ENCODE measurements at regions not wholly inside any gene's neighbourhood (a gene's known extent, or its start where the extent isn't known, plus 50 kb on each side); places are given as distances from the start of the nearest gene placed in this dataset.

DNA sequence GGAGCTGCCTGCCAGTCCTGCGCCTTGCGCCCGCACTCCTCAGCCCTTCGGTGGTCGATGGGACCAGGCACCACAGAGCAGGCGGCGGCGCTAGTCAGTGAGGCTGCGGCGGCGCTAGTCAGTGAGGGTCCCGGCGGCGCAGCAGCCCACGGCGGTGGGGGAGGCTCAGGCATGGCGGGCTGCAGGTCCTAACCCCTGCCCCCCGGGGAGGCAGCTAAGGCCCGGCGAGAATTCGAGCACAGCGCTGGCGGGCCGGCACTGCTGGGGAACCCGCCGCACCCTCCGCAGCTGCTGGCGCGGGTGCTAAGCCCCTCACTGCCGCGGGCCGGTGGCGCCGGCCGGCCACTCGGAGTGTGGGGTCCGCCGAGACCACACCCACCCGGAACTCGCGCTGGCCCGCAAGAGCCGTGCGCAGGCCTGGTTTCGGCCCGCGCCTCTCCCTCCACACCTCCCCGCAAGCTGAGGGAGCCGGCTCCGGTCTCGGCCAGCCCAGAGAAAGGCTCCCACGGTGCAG, 867.4 kb downstream of the DSC3 start:
- TF ChIP-seq, protein P1, sequence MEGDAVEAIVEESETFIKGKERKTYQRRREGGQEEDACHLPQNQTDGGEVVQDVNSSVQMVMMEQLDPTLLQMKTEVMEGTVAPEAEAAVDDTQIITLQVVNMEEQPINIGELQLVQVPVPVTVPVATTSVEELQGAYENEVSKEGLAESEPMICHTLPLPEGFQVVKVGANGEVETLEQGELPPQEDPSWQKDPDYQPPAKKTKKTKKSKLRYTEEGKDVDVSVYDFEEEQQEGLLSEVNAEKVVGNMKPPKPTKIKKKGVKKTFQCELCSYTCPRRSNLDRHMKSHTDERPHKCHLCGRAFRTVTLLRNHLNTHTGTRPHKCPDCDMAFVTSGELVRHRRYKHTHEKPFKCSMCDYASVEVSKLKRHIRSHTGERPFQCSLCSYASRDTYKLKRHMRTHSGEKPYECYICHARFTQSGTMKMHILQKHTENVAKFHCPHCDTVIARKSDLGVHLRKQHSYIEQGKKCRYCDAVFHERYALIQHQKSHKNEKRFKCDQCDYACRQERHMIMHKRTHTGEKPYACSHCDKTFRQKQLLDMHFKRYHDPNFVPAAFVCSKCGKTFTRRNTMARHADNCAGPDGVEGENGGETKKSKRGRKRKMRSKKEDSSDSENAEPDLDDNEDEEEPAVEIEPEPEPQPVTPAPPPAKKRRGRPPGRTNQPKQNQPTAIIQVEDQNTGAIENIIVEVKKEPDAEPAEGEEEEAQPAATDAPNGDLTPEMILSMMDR (IDR thresholded peaks at IDR 0.05; ENCODE audit: insufficient read depth, low read length, poor library complexity, severe bottlenecking): no peak
- Histone ChIP-seq H3K4me3 (replicated peaks; ENCODE audit: low read depth, low read length) (no peak overlapping the region), H3K27me3 (replicated peaks; ENCODE audit: control insufficient read depth, insufficient read depth, low read length) (no peaks in the 10 kb centered on the region), H3K36me3 (ENCODE audit: control insufficient read depth, insufficient read depth, low read length) (no peaks in the 10 kb centered on the region)
- DNase-seq (ENCODE audit: extremely low read depth, insufficient read length): no peak

DNA sequence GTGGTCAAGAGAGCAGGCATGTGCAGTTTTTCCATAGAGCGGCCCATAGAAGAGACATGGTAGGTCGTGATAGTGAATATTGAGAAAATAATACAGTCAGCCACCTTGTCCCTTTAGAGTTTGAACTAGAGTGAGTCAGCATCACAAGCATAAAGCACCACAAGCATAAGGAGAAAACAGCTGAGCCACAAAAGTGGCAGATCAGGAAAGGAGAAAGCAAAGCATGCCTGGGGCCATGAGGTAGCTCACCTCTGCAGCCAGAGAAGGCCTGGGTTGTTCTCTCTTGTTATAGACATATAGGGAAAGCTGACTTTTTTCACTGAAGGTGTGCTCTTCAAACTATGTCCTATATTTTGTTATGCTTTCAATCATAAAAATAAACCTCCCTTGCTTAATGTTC, 879.0 kb downstream of the DSC3 start:
- Histone ChIP-seq H3K4me3 (replicated peaks; ENCODE audit: low read depth, low read length) (no peak overlapping the region), H3K36me3 (ENCODE audit: control insufficient read depth, insufficient read depth, low read length) (no peaks in the 10 kb centered on the region), H3K27me3 (replicated peaks; ENCODE audit: control insufficient read depth, insufficient read depth, low read length) (no peaks in the 10 kb centered on the region)
- no peak for DNase-seq (ENCODE audit: extremely low read depth, insufficient read length)
- TF ChIP-seq, protein P1 (IDR thresholded peaks at IDR 0.05; ENCODE audit: insufficient read depth, low read length, poor library complexity, severe bottlenecking): no peak

DNA sequence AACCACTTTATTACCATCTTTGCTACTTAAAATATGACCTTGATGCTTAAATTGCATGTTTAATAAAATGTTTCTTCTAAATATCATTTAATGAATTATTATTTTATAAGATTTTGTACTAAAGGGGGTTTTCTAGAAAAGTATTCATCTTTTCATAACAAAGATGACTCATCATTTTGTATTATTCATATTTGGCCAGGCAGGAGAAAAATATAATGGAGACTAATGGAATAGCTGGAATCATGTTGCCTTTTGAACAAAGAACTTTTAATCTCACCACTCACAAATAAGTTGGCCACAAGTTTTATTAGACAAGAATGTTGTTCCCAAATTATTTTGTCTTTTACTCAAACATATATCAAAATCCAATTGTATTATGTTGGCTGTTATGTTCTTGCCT, 882.4 kb downstream of the DSC3 start:
- no peak for DNase-seq (ENCODE audit: extremely low read depth, insufficient read length)
- TF ChIP-seq, protein P1 (IDR thresholded peaks at IDR 0.05; ENCODE audit: insufficient read depth, low read length, poor library complexity, severe bottlenecking): no peak
- Histone ChIP-seq H3K4me3 (replicated peaks; ENCODE audit: low read depth, low read length) (no peak overlapping the region), H3K36me3 (ENCODE audit: control insufficient read depth, insufficient read depth, low read length) (no peaks in the 10 kb centered on the region), H3K27me3 (replicated peaks; ENCODE audit: control insufficient read depth, insufficient read depth, low read length) (no peaks in the 10 kb centered on the region)

DNA sequence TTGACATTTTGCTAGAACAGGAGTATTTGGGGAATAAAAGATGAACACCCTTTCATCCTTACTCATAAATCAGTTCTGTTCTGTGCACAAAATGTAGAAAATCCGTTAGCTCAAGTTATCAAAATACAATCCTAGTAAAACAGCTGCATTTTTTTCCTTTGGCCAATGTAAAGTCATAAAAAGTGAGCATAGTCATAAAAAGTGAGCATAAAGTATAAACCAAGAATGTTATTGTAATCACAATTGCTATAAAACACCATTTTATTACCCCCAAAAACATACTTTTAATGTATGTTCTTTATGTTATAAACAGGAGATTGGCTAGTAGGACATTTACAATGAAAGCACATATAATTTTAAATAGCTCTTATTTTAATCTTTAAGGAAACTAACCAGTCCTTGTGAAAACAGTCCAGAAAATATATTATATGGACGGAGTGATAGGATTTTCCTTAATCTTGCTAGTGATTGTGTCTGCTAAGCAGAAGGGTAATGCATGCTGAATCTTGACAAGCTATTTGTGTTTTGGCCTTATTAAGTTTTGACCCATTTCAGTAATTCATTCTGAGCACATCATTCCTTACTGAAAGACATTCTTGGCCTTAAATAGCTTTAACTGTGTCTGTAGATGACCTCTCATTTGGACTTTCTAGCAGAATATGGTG, 891.8 kb downstream of the DSC3 start:
- TF ChIP-seq, protein P1 (IDR thresholded peaks at IDR 0.05; ENCODE audit: insufficient read depth, low read length, poor library complexity, severe bottlenecking): no peak

DNA sequence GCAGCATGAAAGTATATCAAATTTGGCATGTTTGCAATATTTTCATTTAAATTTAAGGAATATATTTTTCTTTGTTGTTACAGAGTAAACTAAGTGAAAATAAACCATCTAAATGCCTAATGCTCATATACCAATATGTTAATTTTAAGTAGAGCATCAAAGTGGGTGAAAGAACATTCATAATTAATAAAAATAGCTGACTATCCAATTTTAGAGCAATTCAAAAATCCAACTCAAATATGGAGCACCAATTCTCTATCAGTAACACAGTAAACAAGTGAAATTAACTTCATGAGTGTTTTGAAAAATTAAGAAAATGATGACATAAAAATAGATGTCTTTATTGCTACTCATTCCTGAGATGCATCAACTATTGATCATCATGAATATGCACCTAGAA, 893.0 kb downstream of the DSC3 start:
- H3K4me3 ChIP-seq (replicated peaks; ENCODE audit: low read depth, low read length): no peak overlapping the region
- no peaks in the 10 kb centered on the region for H3K36me3 ChIP-seq (ENCODE audit: control insufficient read depth, insufficient read depth, low read length)
- no peak for DNase-seq (ENCODE audit: extremely low read depth, insufficient read length)
- TF ChIP-seq, protein P1 (IDR thresholded peaks at IDR 0.05; ENCODE audit: insufficient read depth, low read length, poor library complexity, severe bottlenecking): no peak
- no peaks in the 10 kb centered on the region for H3K27me3 ChIP-seq (replicated peaks; ENCODE audit: control insufficient read depth, insufficient read depth, low read length)

More for the DNA sequence above, 891.8 kb downstream of the DSC3 start:
- Histone ChIP-seq H3K36me3 (ENCODE audit: control insufficient read depth, insufficient read depth, low read length) (no peaks in the 10 kb centered on the region), H3K4me3 (replicated peaks; ENCODE audit: low read depth, low read length) (no peak overlapping the region), H3K27me3 (replicated peaks; ENCODE audit: control insufficient read depth, insufficient read depth, low read length) (no peaks in the 10 kb centered on the region)
- no peak for DNase-seq (ENCODE audit: extremely low read depth, insufficient read length)
